ENCODE measurements at regions not wholly inside any gene's neighbourhood (a gene's known extent, or its start where the extent isn't known, plus 50 kb on each side); places are given as distances from the start of the nearest gene placed in this dataset.
"Not testable (repeated sequence)": the region's sequence is repeated elsewhere in the genome, so short reads cannot be mapped to it uniquely, and the experiment has no call there.

GRCh38 chr5:106423109-106423897, 1247.4 kb downstream of the EFNA5 start:
- no peak for DNase-seq (ENCODE audit: low spot score)

GRCh38 chr5:106420102-106420501, 1250.6 kb downstream of the EFNA5 start:
- DNase-seq (ENCODE audit: low spot score) = no peak

GRCh38 chr5:106418196-106418595, 1252.5 kb downstream of the EFNA5 start:
- DNase-seq (ENCODE audit: low spot score) = no peak

- no peak for DNase-seq (ENCODE audit: low spot score)
These were observed 1253.2 kb downstream of the EFNA5 start for GRCh38 chr5:106417566-106417965.

GRCh38 chr5:106417163-106417562, 1253.6 kb downstream of the EFNA5 start:
- DNase-seq (ENCODE audit: low spot score) = no peak

GRCh38 chr5:106415541-106415940, 1255.2 kb downstream of the EFNA5 start:
- no peak for DNase-seq (ENCODE audit: low spot score)

- no peak for DNase-seq (ENCODE audit: low spot score)
These were observed 1256.4 kb downstream of the EFNA5 start for GRCh38 chr5:106414342-106414741.

GRCh38 chr5:106412606-106413005, 1258.1 kb downstream of the EFNA5 start:
- DNase-seq (ENCODE audit: low spot score) = no peak

- no peak for DNase-seq (ENCODE audit: low spot score)
These were observed 1262.2 kb downstream of the EFNA5 start for GRCh38 chr5:106408570-106408969.

- no peak for DNase-seq (ENCODE audit: low spot score)
These were observed 1262.6 kb downstream of the EFNA5 start for GRCh38 chr5:106408141-106408540.

- no peak for DNase-seq (ENCODE audit: low spot score)
These were observed 1269.2 kb downstream of the EFNA5 start for GRCh38 chr5:106401561-106401960.

GRCh38 chr5:106399391-106399790, 1271.3 kb downstream of the EFNA5 start:
- no peak for DNase-seq (ENCODE audit: low spot score)

GRCh38 chr5:106397700-106398099, 1273.0 kb downstream of the EFNA5 start:
- DNase-seq (ENCODE audit: low spot score) = no peak

- no peak for DNase-seq (ENCODE audit: low spot score)
These were observed 1277.5 kb downstream of the EFNA5 start for GRCh38 chr5:106393276-106393675.

- no peak for DNase-seq (ENCODE audit: low spot score)
These were observed 1278.0 kb downstream of the EFNA5 start for GRCh38 chr5:106392766-106393165.

- DNase-seq (ENCODE audit: low spot score) = not testable (repeated sequence)
These were observed 1283.0 kb downstream of the EFNA5 start for GRCh38 chr5:106387767-106388166.

- DNase-seq (ENCODE audit: low spot score) = no peak
These were observed 1284.5 kb downstream of the EFNA5 start for GRCh38 chr5:106386287-106386686.

- DNase-seq (ENCODE audit: low spot score) = no peak
These were observed 1290.0 kb downstream of the EFNA5 start for GRCh38 chr5:106380736-106381135.

GRCh38 chr5:106376522-106376921, 1294.2 kb downstream of the EFNA5 start:
- no peak for DNase-seq (ENCODE audit: low spot score)

GRCh38 chr5:106374956-106375355, 1295.8 kb downstream of the EFNA5 start:
- DNase-seq (ENCODE audit: low spot score) = no peak

- no peak for DNase-seq (ENCODE audit: low spot score)
These were observed 1302.7 kb downstream of the EFNA5 start for GRCh38 chr5:106368021-106368420.

GRCh38 chr5:106367281-106367680, 1303.5 kb downstream of the EFNA5 start:
- DNase-seq (ENCODE audit: low spot score) = no peak

- DNase-seq (ENCODE audit: low spot score) = no peak
These were observed 1307.2 kb downstream of the EFNA5 start for GRCh38 chr5:106363578-106363977.

- DNase-seq (ENCODE audit: low spot score) = no peak
These were observed 1308.8 kb downstream of the EFNA5 start for GRCh38 chr5:106361905-106362304.
